SH-SY5Y (cell line): ENCODE measurements at regions not wholly inside any gene's neighbourhood (a gene's known extent, or its start where the extent isn't known, plus 50 kb on each side); places are given as distances from the start of the nearest gene placed in this dataset.

ENCODE experiments used
- GATA2 ChIP-seq: IDR thresholded peaks from 2 replicates; pipeline ENCODE4 v1.6.1; 2011; ENCODE audit warnings: mild to moderate bottlenecking, low read depth, low read length
- GATA3 ChIP-seq: IDR thresholded peaks from 2 replicates; pipeline ENCODE4 v1.6.1; 2011; ENCODE audit warnings: low read depth, mild to moderate bottlenecking, low read length, moderate library complexity

DNA sequence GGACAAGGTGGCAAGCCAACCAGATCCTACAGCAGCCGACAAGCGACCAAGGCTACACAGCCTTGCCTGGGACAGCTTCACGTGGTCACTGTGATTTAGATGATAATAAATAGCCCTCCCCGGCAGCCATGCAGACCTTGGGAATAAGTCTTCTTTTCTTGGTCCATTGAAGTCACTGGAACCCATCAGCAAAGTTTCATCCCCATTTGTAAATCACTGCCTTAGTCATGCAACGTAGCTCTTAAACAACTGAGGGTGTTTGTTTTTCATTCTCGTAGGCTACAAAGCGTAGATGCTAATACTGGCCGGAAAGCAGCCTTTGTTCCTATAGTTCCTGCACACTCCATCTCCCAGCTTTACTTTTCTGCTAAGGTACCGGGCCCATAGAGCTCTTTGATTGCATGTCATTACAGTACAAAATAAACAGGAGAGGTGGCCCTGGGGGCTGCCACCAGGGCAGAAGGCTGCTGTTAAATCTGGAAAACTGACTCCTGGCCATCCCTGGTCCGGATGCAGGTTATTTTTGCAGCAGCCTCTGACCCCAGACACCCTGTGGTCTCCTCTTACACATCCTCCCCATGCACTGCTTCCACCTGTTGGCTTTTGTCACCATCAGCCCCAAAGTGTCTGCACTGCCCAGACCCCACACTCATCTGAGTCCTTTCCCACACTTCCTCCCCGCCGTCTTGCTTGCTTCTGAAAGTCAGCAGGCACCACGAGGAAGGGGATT is 105.5 kb downstream of the TOMM20 start:
- TF ChIP-seq GATA2 (no peak), GATA3 (no peak)
